Femur (tissue), 1 donor: ENCODE measurements at regions not wholly inside any gene's neighbourhood (a gene's known extent, or its start where the extent isn't known, plus 50 kb on each side); places are given as distances from the start of the nearest gene placed in this dataset.
A peak's percentile ranks its signal among the peaks of the same experiment; 100 is the strongest.

ENCODE experiments used
- DNase-seq: peaks from one replicate; pipeline ENCODE4 v3.0.0-alpha.2; 2017

GRCh38 chr13:52975969-52976368, 52.6 kb upstream of the OLFM4 start:
- DNase-seq, result no peak

- no peak for DNase-seq
These were observed 53.5 kb upstream of the OLFM4 start for GRCh38 chr13:52975161-52975560.

GRCh38 chr13:52974711-52975110, 53.9 kb upstream of the OLFM4 start:
- no peak for DNase-seq

- DNase-seq, result no peak
These were observed 59.2 kb upstream of the OLFM4 start for GRCh38 chr13:52969373-52969772.

- DNase-seq, result peak; percentile 74
These were observed 60.4 kb upstream of the OLFM4 start for GRCh38 chr13:52968074-52968700.

GRCh38 chr13:52961987-52962386, 66.6 kb upstream of the OLFM4 start:
- DNase-seq, result no peak

GRCh38 chr13:52961256-52961910, 67.2 kb upstream of the OLFM4 start:
- DNase-seq, result no peak

- no peak for DNase-seq
These were observed 73.1 kb upstream of the OLFM4 start for GRCh38 chr13:52955472-52955874.

GRCh38 chr13:52954838-52955237, 73.8 kb upstream of the OLFM4 start:
- no peak for DNase-seq

- DNase-seq, result no peak
These were observed 78.1 kb upstream of the OLFM4 start for GRCh38 chr13:52950436-52950956.

- no peak for DNase-seq
These were observed 78.9 kb upstream of the OLFM4 start for GRCh38 chr13:52949742-52950141.

GRCh38 chr13:52949044-52949443, 79.6 kb upstream of the OLFM4 start:
- no peak for DNase-seq

- no peak for DNase-seq
These were observed 80.7 kb upstream of the OLFM4 start for GRCh38 chr13:52947921-52948373.

GRCh38 chr13:52945348-52945747, 83.3 kb upstream of the OLFM4 start:
- no peak for DNase-seq

- no peak for DNase-seq
These were observed 83.9 kb upstream of the OLFM4 start for GRCh38 chr13:52944697-52945096.

- no peak for DNase-seq
These were observed 89.6 kb upstream of the PCDH8 start for GRCh38 chr13:52938065-52938464.

GRCh38 chr13:52936806-52937205, 88.4 kb upstream of the PCDH8 start:
- no peak for DNase-seq

- DNase-seq, result no peak
These were observed 85.8 kb upstream of the PCDH8 start for GRCh38 chr13:52934258-52934657.

GRCh38 chr13:52933547-52934210, 85.2 kb upstream of the PCDH8 start:
- no peak for DNase-seq

- DNase-seq, result no peak
These were observed 84.7 kb upstream of the PCDH8 start for GRCh38 chr13:52933099-52933498.

- DNase-seq, result no peak
These were observed 84.2 kb upstream of the PCDH8 start for GRCh38 chr13:52932649-52933048.

- no peak for DNase-seq
These were observed 83.3 kb upstream of the PCDH8 start for GRCh38 chr13:52931539-52932431.

GRCh38 chr13:52931131-52931530, 82.7 kb upstream of the PCDH8 start:
- no peak for DNase-seq
